ENCODE measurements at regions not wholly inside any gene's neighbourhood (a gene's known extent, or its start where the extent isn't known, plus 50 kb on each side); places are given as distances from the start of the nearest gene placed in this dataset.

GRCh38 chr20:24743641-24744040 is 205.4 kb upstream of the CST7 start:
- H3K27ac Mint-ChIP-seq, result no peak overlapping the region
- no peaks in the 10 kb centered on the region for H3K9me3 Mint-ChIP-seq
- no peaks in the 10 kb centered on the region for H3K27me3 Mint-ChIP-seq
- TF ChIP-seq, protein P1, sequence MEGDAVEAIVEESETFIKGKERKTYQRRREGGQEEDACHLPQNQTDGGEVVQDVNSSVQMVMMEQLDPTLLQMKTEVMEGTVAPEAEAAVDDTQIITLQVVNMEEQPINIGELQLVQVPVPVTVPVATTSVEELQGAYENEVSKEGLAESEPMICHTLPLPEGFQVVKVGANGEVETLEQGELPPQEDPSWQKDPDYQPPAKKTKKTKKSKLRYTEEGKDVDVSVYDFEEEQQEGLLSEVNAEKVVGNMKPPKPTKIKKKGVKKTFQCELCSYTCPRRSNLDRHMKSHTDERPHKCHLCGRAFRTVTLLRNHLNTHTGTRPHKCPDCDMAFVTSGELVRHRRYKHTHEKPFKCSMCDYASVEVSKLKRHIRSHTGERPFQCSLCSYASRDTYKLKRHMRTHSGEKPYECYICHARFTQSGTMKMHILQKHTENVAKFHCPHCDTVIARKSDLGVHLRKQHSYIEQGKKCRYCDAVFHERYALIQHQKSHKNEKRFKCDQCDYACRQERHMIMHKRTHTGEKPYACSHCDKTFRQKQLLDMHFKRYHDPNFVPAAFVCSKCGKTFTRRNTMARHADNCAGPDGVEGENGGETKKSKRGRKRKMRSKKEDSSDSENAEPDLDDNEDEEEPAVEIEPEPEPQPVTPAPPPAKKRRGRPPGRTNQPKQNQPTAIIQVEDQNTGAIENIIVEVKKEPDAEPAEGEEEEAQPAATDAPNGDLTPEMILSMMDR (conservative IDR thresholded peaks at IDR 0.05), result no peak
- H3K4me1 Mint-ChIP-seq (ENCODE audit: unreplicated experiment), result peaks cover 25% of the 10 kb centered on the region
- no peaks in the 10 kb centered on the region for H3K36me3 Mint-ChIP-seq
- H3K4me3 Mint-ChIP-seq, result no peak overlapping the region
- peak; percentile 37 for DNase-seq (ENCODE audit: extremely low spot score, unreplicated experiment)

- peaks cover 17% of the 10 kb centered on the region for H3K4me1 Mint-ChIP-seq (ENCODE audit: unreplicated experiment)
- H3K4me3 Mint-ChIP-seq, result no peak overlapping the region
- TF ChIP-seq, protein P1 (conservative IDR thresholded peaks at IDR 0.05), result no peak
- no peaks in the 10 kb centered on the region for H3K27me3 Mint-ChIP-seq
- no peaks in the 10 kb centered on the region for H3K36me3 Mint-ChIP-seq
- no peak overlapping the region for H3K27ac Mint-ChIP-seq
- H3K9me3 Mint-ChIP-seq, result no peaks in the 10 kb centered on the region
- peak; percentile 8 for DNase-seq (ENCODE audit: extremely low spot score, unreplicated experiment)
These were observed 204.3 kb upstream of the CST7 start for GRCh38 chr20:24744747-24745146.

GRCh38 chr20:24745206-24745605 is 203.9 kb upstream of the CST7 start:
- peaks cover 16% of the 10 kb centered on the region for H3K4me1 Mint-ChIP-seq (ENCODE audit: unreplicated experiment)

GRCh38 chr20:24745617-24746350 is 203.3 kb upstream of the CST7 start:
- DNase-seq (ENCODE audit: extremely low spot score, unreplicated experiment), result no peak
- H3K27me3 Mint-ChIP-seq, result no peaks in the 10 kb centered on the region
- TF ChIP-seq, protein P1 (conservative IDR thresholded peaks at IDR 0.05), result no peak
- no peaks in the 10 kb centered on the region for H3K9me3 Mint-ChIP-seq
- H3K36me3 Mint-ChIP-seq, result no peaks in the 10 kb centered on the region
- H3K4me3 Mint-ChIP-seq, result no peak overlapping the region
- H3K4me1 Mint-ChIP-seq (ENCODE audit: unreplicated experiment), result peaks cover 11% of the 10 kb centered on the region
- H3K27ac Mint-ChIP-seq, result no peak overlapping the region

More at GRCh38 chr20:24745206-24745605, 203.9 kb upstream of the CST7 start:
- no peaks in the 10 kb centered on the region for H3K9me3 Mint-ChIP-seq
- TF ChIP-seq, protein P1 (conservative IDR thresholded peaks at IDR 0.05), result no peak
- H3K4me3 Mint-ChIP-seq, result no peak overlapping the region
- no peaks in the 10 kb centered on the region for H3K27me3 Mint-ChIP-seq
- no peaks in the 10 kb centered on the region for H3K36me3 Mint-ChIP-seq
- peak; percentile 20 for DNase-seq (ENCODE audit: extremely low spot score, unreplicated experiment)
- H3K27ac Mint-ChIP-seq, result no peak overlapping the region

DNA sequence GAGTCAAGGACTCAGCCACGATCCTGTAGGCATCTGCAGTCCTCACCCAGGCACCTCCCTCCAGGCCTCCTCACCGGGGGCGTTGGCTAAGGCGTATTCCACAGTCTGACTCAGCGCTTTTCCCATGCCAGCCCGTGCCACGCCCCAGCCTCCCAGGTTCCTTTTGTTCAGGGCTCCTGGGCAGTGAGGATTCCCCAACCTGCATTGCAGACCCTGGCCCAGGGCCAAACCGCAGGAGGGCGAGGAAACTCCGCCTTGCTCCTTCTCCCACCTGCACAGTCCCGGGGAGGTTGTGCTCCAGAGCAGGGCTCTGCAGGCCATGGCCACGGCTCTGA is 202.8 kb upstream of the CST7 start:
- no peaks in the 10 kb centered on the region for H3K9me3 Mint-ChIP-seq
- no peaks in the 10 kb centered on the region for H3K27me3 Mint-ChIP-seq
- no peak overlapping the region for H3K4me3 Mint-ChIP-seq
- no peaks in the 10 kb centered on the region for H3K36me3 Mint-ChIP-seq
- DNase-seq (ENCODE audit: extremely low spot score, unreplicated experiment), result peak; percentile 66
- H3K27ac Mint-ChIP-seq, result peak overlapping the region; percentile 48
- H3K4me1 Mint-ChIP-seq (ENCODE audit: unreplicated experiment), result peaks cover 9% of the 10 kb centered on the region
- TF ChIP-seq, protein P1 (conservative IDR thresholded peaks at IDR 0.05), result no peak
